ENCODE measurements at regions not wholly inside any gene's neighbourhood (a gene's known extent, or its start where the extent isn't known, plus 50 kb on each side); places are given as distances from the start of the nearest gene placed in this dataset.
"Not testable (repeated sequence)": the region's sequence is repeated elsewhere in the genome, so short reads cannot be mapped to it uniquely, and the experiment has no call there.

DNA sequence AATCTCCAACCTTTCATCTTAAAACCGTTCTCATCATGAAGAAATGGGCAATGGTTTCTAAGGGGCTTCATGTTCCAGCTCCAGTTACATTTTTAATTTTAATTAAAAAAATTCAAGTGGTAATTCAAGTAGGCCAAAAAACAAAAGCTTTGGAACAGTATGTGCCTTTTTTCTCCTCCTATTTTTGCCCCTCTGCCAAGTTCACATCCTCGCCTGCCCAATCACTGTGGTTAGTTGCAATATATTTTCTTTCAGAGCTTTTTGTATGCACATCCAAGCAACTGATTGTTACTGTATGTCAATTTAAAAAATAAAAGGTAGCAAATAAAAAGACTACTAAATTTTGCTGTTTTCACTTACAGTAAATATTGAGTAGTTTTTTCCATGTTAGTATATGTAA is 99.8 kb upstream of the B3GAT2 start:
- no peak for DNase-seq

DNA sequence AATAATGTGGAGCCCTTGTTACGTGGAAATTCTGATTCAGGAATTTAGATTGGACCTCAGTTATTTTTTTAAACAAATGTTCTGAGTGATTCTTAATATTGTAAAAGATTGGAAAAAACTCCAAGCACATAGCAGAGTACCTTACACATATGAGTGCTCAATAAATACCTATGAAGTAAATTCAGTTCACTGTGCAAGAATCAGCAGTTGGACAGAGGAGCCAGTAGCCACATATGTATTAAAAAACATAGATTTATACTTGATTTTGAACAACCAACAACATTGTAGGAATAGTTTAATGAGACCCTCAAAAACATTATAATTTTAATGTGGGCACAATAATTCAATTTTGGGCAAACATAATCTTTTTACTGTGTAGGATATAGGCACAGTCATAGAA is 109.3 kb upstream of the B3GAT2 start:
- no peak for DNase-seq

DNA sequence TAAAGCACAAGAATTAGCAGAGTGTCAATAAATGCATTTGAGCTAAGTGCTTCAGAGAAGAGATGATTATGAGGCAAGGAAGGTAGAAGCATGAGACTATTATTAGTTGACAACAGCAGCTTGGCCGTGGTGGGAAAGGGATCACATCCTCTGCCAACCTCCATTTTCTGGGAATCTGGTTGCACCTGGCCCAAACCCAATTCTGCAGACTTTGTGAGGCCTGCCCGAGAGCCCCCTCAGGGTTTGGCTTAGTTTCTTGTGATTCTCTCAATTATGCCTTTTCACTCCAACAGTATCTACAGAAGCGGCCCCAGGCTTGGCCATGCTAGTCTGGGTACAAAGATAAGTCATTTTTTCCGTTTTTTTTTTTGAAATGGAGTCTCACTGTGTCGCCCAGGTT is 111.0 kb upstream of the B3GAT2 start:
- no peak for DNase-seq

DNA sequence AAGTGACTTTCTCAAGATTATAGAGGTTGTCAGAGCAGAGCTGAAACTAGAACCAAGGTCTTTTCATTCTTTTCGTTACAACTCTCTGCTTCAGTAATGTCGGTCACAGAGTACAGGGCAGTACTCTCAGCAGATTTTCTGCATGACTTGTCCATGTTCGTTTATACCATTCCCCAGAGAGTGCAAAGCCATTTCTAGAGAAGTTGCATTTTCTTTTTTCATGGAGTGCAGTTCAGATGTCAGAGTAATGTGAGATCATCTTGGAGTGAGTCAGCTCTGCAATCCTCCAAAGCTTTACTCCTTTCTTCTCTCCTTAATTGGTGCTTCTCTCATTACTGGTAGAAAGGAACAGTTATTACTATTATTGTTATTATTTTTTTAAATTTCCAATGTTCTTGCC is 115.6 kb upstream of the B3GAT2 start:
- peak; percentile 4 for DNase-seq

DNA sequence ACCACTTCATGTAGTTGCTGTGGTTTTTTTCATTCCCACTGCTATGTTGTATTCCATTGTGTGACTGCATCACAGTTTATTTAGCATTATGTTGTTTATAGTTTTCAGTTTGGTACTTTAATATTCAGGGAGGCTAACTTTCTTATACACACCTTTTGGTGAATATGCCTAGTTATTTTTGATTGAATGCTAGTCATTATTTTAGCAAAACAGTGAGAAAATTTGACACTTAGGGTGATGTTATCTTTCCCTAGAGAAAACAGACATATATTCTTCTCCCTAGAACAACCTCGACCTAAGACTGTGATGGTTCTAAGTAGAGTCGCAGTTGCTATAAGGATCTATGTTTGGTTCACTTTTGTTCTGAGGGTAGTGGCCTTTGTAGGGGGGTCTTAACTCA is 120.8 kb upstream of the B3GAT2 start:
- DNase-seq: no peak

DNA sequence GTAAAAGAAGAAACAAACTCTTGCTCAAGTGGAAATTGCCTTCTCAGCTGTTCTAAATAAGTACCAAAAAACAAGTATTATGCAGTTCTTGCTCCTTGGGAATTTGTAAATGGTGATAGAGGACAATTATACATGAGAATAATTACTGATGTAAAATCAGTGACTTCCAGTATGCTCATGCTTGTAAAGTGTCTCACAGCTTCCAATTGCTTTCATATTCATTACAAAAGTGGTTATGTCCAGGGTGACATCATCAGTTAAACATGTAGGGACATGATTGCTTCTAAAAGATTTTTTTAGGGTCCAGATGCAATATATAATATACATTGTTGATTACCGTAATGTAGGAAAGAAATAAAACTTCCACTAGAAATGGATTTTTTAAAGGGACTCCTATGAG is 122.8 kb upstream of the B3GAT2 start:
- DNase-seq: peak; percentile 63

DNA sequence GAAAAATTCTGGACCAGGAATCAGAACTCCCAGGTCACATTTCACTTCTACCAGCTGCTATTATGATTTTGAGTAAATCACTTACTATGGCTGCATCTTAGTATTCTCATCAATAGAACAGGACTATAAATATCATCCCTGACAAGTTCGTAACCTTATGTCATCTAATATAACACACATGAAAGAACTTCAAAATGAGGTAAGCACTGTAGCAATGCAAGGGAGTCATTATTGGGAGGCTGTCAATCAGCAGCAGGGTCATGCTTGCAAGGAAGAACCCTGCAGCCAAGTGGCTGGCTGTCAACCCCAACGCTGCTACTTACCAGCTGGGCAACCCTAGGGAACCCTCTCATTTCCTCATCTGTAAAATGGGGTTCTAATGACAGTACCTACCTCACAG is 123.3 kb upstream of the B3GAT2 start:
- peak; percentile 2 for DNase-seq

DNA sequence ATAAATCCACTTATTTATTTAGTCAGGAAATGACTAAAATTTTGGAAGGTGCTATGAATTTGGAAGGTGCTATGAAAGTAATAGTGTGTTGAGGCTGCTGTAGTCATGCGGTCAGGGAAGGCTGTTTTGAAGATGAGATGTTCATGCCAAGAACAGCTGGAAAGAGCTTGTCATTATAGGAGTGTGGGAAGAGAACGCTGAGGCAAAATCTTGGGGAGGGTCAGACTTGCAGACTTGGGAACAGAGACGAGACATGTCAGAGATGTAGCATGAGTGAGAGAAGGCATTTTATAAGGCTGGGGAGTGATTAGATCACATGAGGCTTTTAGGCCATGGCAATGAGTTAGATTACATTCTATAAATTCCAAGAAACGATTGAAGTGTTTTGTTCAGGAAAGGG is 124.0 kb upstream of the B3GAT2 start:
- DNase-seq: peak; percentile 63

DNA sequence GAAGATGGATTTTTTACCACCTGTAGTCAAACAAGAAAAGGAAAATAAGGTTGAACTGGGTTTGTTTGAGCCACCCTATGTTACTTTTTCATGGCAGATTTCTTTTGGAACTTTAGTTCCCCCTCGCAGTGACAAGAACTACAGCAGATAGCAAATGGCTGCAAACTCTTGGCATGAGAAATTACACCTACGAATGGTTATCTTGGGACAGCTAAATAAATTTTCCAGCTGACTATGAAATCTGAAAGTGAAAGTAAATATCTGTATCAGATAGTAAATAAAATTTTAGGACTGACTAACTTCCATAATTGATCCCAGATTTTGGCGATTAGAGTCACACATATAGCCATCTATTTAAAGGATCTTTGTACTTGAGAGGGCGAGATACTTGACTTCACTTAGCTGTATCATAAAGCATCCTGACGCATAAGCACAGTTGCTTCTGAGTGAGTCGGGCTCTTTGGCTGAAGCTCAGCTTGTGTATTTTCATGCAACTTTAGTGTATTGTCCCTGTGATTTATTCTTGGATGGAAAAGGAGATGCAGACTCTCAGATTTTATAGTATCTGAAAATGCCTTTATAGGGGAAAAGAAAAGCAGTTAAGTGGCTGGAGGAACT is 125.3 kb upstream of the B3GAT2 start:
- peak; percentile 31 for DNase-seq

DNA sequence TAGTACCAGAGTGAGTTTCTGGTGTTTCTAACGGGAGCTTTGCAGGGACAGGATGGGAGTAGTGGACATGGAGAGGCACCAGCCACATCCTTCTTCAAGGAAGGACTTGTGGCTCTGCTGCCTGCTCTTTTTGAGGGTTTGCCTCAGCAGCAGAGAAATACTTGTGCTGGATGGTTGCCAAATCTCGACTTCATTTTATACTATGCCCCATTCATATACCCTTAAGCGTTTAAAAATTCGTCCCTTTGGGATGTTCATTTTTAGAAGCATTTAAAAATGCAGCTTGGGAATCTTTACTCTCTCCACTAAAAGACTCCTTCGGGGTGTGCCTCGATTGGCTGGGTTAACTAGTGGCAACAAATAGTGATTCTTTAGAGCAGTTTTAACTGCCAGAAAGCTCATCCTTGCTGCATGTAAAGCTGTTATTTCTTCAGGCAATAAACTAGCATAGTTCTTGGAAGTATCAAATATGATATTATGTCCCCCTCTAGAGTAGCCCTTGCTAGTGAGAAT is 126.5 kb upstream of the B3GAT2 start:
- DNase-seq: no peak

DNA sequence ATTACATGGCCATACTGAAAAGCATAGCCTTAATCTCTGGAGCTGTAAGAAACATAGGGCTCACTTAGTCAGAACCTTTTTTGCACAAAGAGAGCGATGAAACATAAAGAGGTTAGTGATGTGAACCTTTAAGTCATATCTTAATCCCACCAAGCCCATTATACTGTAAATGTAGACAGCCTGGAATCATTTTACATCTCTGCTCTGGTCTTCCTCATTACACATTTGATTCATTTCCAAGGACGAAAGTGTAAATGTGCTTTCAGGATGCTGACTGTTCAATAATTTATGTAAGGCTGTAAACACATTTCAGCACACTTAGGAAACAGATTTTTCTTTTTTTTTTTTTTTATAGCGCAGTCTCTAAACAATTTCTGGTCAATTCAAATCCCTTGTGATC is 131.3 kb upstream of the B3GAT2 start:
- no peak for DNase-seq

DNA sequence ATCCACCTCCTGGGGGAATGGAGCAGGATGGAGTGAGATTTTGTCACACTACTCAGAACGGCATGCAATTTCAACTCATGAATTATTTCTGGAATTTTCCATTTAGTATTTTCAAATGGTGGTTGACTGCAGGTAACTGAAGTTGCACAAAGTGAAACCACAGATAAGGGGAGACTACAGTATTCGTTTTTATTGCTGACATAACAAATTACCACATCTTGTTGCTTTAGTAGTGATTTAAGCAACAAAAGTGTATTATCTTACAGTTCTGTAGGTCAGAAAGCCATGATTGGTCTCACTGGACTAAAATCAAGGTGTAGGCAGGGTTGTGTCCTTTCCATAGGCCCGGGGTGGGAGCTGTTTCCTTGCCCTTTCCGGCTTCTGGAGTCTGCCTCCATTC is 133.4 kb upstream of the B3GAT2 start:
- DNase-seq: no peak

DNA sequence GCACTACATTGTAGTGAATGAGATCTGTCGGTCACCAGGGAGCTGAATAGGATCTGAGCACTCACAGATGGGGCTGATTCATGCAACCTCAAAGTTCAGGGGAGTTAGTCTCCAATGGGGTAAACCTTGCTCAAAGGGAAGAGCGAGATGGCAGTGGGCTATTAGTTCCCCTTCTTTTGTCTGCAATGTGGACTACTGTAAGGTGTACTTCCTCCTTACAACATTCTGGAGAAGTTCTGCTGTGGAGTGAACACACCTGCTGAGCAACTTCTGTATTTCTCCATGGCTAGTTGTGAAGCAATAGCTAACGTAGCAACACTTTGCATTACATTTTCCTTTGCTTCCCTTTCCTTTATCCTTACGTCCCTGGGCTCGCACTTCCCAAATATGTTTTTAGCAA is 134.3 kb upstream of the B3GAT2 start:
- DNase-seq: no peak

DNA sequence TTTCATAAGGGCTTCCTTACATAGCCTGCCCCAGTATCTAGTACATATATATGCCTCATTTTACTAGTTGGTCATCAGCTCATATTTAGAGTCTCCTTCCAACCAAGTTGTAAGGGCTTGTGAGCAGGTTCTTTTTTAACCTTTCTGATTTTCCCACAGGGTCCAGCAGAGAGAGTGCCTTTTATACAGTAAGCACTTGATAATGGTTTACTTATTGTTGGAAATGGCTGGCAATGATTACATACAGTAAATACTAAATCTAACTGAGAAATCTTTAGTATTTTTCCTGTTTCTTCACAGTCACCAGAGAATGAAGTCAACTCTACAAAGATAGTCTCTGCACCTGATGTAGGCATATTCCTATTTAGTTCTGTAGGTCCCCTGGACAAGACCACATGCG is 135.1 kb upstream of the B3GAT2 start:
- DNase-seq: no peak

DNA sequence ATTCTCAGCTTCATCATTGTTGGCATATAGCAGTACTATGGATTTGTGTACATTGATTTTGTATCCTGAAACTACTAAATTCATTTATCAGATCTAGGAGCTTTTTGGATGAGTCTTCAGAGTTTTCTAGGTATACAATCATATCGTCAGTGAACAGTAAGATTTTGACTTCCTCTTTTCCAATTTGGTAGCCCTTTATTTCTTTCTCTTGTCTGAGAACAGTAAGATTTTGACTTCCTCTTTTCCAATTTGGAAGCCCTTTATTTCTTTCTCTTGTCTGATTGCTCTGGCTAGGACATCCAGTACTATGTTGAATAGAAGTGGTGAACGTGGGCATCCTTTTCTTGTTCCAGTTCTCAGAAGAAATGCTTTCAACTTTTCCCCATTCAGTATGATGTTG is 140.4 kb upstream of the B3GAT2 start:
- not testable (repeated sequence) for DNase-seq

DNA sequence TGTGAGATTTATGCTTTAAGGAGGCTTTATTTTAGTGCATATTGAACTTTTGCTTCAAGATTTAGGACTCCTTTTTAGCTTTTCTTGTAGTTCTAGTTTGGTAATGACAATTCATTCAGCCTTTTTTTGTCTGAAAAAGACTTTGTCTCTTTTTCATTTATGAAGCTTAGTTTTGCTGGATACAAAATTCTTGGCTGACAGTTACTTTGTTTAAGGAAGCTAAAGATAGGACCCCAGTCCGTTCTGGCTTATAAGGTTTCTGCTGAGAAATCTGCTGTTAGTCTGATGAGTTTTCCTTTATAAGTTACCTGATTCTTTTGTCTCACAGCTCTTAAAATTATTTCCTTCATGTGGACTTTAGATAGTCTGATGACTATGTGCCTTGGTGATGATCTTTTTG is 142.8 kb upstream of the B3GAT2 start:
- DNase-seq: no peak

DNA sequence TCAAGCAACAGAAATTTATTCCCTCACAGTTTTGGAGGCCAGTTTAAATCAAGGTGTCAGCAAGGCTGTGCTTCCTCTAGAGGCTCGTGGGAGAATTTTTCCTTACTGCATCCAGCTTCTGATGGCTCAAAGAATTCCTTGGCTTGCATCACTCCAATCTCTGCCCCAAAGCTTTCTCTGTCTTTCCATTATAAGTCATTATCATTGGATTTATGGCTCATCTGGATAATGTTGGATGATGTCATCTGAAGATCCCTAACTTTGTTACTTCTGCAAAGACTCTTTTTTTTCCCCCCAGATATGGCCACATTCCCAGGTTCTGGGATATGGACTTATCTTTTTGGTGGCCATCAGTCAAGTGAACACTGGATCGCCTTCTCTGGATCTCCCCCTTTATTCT is 146.3 kb upstream of the B3GAT2 start:
- DNase-seq: no peak

DNA sequence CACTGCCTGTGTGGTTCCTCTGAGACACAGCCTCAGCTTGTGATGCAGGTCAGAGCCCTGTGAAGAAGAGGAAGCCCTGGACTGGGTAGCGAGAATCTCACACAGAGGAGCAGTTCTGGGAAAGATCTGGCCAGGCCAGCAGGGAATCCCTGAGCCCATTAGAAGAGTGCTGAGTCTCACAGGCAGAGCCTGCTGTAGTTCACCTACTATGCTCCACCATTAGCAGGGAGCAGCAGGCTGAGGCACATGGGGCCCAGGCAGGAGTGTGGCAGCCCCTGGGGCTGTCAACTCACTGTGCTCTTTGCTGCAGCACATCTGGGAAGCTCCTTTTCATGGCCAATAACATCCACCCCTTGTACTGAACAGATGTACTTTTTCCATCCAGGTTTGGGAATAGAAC is 146.8 kb upstream of the B3GAT2 start:
- DNase-seq: no peak

DNA sequence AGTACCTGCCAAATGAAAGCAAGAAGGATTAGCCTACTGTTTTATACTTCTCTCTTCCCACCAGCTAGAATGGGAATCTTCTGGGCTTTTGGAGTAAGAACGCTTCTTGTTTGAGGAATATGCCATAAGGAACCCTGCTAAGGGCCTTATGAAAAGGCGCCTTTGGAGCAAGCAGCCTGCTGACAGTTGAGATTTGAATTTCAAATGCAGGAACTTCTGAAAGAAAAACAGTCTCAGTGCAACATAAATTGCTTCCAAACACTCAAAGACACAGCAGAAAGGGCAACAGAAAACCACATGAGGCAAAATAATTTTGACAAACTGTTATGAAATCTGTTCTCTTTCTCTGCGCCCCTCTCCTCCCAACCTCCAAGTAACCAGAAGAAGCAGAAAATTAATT is 149.4 kb upstream of the B3GAT2 start:
- DNase-seq: no peak

DNA sequence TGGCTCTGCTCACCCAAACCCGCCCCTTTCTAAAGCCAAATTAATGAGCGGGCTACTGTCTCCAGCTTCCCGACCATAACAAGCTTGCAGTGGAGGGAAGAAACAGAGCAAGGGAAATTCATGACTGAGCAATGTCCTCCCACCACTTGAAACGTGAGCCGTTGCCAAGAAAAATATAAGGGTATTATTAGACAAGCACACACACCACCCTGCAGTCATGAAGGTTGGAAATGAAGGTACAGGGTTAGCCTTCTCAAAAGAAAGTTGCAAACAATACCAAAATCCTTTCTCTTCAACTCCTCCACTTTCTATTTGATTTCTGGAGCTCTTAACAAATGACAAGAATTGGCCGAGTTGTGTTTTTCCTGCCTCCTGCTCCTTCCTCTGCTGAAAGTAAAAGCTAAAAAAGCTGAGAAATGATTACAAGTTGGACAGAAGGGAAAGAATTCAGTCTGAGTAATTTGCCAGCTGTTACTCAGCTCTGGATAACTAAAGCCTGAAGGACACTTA is 151.1 kb upstream of the B3GAT2 start:
- peak; percentile 72 for DNase-seq

DNA sequence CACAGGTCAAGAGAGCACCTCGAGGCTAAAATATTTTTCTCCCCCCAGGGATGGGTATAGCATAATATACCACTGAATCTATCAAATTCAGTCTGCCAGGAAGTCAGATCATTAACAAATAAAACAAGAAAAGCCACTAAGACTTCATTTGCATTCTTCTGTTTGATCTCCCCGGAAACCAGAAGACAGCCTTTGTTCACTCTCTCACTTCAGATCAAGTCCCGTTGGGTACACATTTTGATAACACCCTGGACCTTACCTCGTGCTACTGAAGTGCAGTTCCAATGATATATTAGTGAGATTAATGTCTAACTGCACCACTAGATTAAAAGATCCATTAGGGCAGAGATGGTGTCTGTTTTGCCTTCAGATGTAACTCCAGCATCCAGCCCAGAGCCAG is 157.7 kb upstream of the B3GAT2 start:
- DNase-seq: no peak

DNA sequence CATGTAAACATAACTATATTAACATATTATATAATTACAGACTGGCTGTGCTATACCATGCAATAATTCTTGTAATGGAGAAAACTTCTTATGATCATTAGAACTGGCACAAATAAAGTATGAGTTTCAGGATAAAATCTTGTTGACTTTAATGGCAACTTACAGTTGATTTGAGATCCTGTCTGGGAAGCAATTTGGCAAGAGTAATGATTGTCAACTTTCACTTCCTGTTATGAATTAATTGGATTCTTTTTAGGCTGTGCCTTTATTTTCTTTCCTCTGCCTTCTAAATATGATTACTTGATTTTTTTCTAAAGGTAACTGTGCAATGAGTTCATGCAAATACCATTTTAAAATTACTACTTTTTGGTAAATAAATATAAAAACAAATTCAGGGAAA is 158.1 kb upstream of the B3GAT2 start:
- DNase-seq: no peak

DNA sequence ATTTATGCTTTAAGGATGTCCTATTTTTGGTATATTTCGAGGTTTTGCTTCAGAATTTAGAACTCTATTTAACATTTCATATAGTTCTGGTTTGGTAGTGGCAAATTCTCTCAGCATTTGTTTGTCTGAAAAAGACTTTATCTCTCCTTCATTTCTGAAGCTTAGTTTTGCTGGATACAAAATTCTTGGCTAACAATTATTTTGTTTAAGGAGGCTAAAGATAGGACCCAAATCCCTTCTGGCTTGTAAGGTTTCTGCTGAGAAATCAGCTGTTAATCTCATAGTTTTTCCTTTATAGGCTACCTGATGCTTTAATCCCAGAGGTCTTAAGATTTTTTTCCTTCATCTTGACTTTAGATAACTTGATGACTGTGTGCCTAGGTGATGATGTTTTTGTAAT is 162.7 kb upstream of the B3GAT2 start:
- no peak for DNase-seq

DNA sequence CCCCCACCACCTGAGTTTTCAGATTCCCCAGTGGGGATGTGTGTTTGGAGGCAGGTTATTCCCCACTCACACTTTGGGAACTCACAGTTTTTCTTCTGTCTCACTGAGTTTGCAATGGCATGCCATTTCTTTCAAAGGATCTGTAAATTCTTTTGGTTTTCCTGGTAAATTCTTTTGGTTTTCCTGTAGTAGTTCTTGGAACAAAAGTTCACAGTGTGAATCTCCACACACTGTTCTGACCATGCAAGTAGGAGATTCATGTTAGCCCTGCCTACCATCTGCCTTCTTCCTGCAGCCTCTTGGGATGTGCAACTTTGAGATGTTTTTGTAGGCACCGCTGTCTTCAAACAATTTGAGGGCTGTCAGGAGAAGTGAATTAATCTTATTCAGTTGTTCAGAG is 165.6 kb upstream of the OGFRL1 start:
- DNase-seq: peak; percentile 32

DNA sequence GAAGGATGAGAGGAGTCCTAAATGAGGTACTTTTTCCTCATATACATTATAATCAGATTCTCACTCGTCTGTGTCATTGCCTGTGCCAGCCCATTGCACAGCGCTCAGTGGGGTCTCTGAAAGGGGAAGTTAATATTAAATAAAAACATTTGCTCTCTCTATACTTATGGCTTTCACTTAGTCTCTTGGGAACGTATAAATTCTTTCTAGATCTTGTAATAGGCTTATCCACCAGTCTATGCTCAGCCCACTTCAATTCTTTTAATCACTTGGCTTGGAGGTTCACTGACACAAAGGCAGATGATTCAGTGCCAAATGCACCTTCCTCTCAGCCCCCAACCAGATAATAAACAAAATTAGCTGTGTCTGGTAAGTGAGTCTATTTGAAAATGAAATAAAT is 164.3 kb upstream of the OGFRL1 start:
- DNase-seq: no peak

Data from HCEC 1CT (cell line).